ENCODE measurements at regions not wholly inside any gene's neighbourhood (a gene's known extent, or its start where the extent isn't known, plus 50 kb on each side); places are given as distances from the start of the nearest gene placed in this dataset.

- no peak overlapping the region for H3K4me3 ChIP-seq (replicated peaks; ENCODE audit: insufficient read depth, low read length)
- no peaks in the 10 kb centered on the region for H3K27me3 ChIP-seq (ENCODE audit: insufficient read depth, poor library complexity, severe bottlenecking)
- no peak for DNase-seq (ENCODE audit: low read depth in 1 of 2, low spot score in 1 of 2)
- H3K27ac ChIP-seq (replicated peaks), result no peak overlapping the region
- TF ChIP-seq POLR2AphosphoS5 (IDR thresholded peaks at IDR 0.05; ENCODE audit: low read depth) (no peak), SPI1 (IDR thresholded peaks at IDR 0.05; ENCODE audit: borderline replicate concordance, low read depth) (no peak), CTCF (IDR thresholded peaks at IDR 0.05; ENCODE audit: insufficient read depth, low read length) (no peak), GABPA (IDR thresholded peaks at IDR 0.05; ENCODE audit: low read depth) (no peak), REST (IDR thresholded peaks at IDR 0.05; ENCODE audit: insufficient replicate concordance, low read depth) (no peak)
Measured at GRCh38 chr4:177574446-177574845, 132.2 kb upstream of the AGA start.

GRCh38 chr4:177579649-177580048 is 137.4 kb upstream of the AGA start:
- no peak overlapping the region for H3K27ac ChIP-seq (replicated peaks)
- H3K4me3 ChIP-seq (replicated peaks; ENCODE audit: insufficient read depth, low read length), result no peak overlapping the region
- TF ChIP-seq SPI1 (IDR thresholded peaks at IDR 0.05; ENCODE audit: borderline replicate concordance, low read depth) (no peak), REST (IDR thresholded peaks at IDR 0.05; ENCODE audit: insufficient replicate concordance, low read depth) (no peak), POLR2AphosphoS5 (IDR thresholded peaks at IDR 0.05; ENCODE audit: low read depth) (no peak), GABPA (IDR thresholded peaks at IDR 0.05; ENCODE audit: low read depth) (no peak), CTCF (IDR thresholded peaks at IDR 0.05; ENCODE audit: insufficient read depth, low read length) (no peak)
- no peaks in the 10 kb centered on the region for H3K27me3 ChIP-seq (ENCODE audit: insufficient read depth, poor library complexity, severe bottlenecking)
- DNase-seq (ENCODE audit: low read depth in 1 of 2, low spot score in 1 of 2), result no peak

DNA sequence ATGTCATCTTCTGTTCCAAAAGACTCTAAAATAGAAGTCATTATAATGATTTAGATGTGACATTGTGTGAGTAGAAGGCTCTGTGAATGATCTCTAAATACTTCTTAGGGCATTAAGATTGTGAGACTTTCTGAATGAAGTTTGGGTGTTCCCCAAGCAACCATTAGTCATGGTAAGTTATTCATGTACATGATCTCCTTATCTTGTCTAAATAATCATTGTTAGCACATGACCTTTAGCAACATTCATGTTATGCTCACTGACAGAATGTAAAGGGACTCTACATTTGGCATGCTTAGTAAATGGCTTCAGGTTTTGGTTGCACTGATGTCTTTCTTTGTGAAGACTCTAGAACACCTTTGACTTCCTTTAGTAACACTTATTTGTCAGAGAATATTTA is 140.8 kb upstream of the AGA start:
- H3K4me3 ChIP-seq (replicated peaks; ENCODE audit: insufficient read depth, low read length), result no peak overlapping the region
- no peak for DNase-seq (ENCODE audit: low read depth in 1 of 2, low spot score in 1 of 2)
- H3K27me3 ChIP-seq (ENCODE audit: insufficient read depth, poor library complexity, severe bottlenecking), result no peaks in the 10 kb centered on the region
- TF ChIP-seq POLR2AphosphoS5 (IDR thresholded peaks at IDR 0.05; ENCODE audit: low read depth) (no peak), GABPA (IDR thresholded peaks at IDR 0.05; ENCODE audit: low read depth) (no peak), CTCF (IDR thresholded peaks at IDR 0.05; ENCODE audit: insufficient read depth, low read length) (no peak), SPI1 (IDR thresholded peaks at IDR 0.05; ENCODE audit: borderline replicate concordance, low read depth) (no peak), REST (IDR thresholded peaks at IDR 0.05; ENCODE audit: insufficient replicate concordance, low read depth) (no peak)
- no peak overlapping the region for H3K27ac ChIP-seq (replicated peaks)

Measured in HL-60 (cell line).